SK-N-SH (cell line): ENCODE measurements at regions not wholly inside any gene's neighbourhood (a gene's known extent, or its start where the extent isn't known, plus 50 kb on each side); places are given as distances from the start of the nearest gene placed in this dataset.

ENCODE experiments used
- CTCF ChIA-PET: fragments of 300-600, 350-600 bp; formaldehyde crosslinking; extraction: SDS; loops from one replicate; lab custom pipeline; 2021; lab: Yijun Ruan, JAX
- POLR2A ChIA-PET: fragments of 350-600 bp; sonication (Branson Sonifier 250); formaldehyde crosslinking; extraction: SDS; loops from one replicate; lab custom pipeline; 2020; ENCODE audit warnings: antibody characterized with exemption, inconsistent platforms; lab: Yijun Ruan, JAX
- DNase-seq: peaks from one replicate; pipeline ENCODE4 v3.0.0; 2012
- H2AFZ ChIP-seq: fragments of 200-600 bp; sonication (generic); 2 replicates; pipeline ENCODE4 v1.8.1; 2016; ENCODE audit warnings: antibody characterized with exemption, mild to moderate bottlenecking, low read depth
- H3F3A ChIP-seq: fragments of 200-600 bp; sonication (generic); replicated peaks from 2 replicates; pipeline ENCODE3; 2016; ENCODE audit warnings: antibody characterized with exemption, mild to moderate bottlenecking; ENCODE audit not compliant: insufficient read depth
- H3K27ac ChIP-seq, 2 experiments: fragments of 200-500 bp in 1 of 2; fragments of 200-600 bp in 1 of 2; sonication (Bioruptor generic) in 1 of 2; sonication (generic), shearing (Covaris generic) in 1 of 2; 2 replicates each; pipeline versions ENCODE4 v1.5.1 to v1.6.1; 2014 to 2016; ENCODE audit warnings: low read depth in 2 of 2, inconsistent platforms in 1 of 2, low read length in 1 of 2, mild to moderate bottlenecking in 1 of 2, mixed read lengths in 1 of 2
- H3K27me3 ChIP-seq: fragments of 200-600 bp; sonication (generic), shearing (Covaris generic); 2 replicates; pipeline ENCODE4 v1.6.1; 2016; ENCODE audit warnings: mixed run types; ENCODE audit not compliant: insufficient read depth
- H3K36me3 ChIP-seq, 2 experiments: fragments of 200-500 bp in 1 of 2; fragments of 200-600 bp in 1 of 2; sonication (Bioruptor generic) in 1 of 2; sonication (generic) in 1 of 2; replicated peaks in 1 of 2; 2 replicates each; pipeline versions ENCODE3 to v1.5.1; 2014 to 2016; ENCODE audit warnings: low read length in 1 of 2, mild to moderate bottlenecking in 1 of 2; ENCODE audit not compliant: insufficient read depth in 2 of 2, control insufficient read depth in 1 of 2
- H3K4me1 ChIP-seq, 2 experiments: fragments of 200-500 bp in 1 of 2; fragments of 200-600 bp in 1 of 2; sonication (Bioruptor generic) in 1 of 2; sonication (generic), shearing (Covaris generic) in 1 of 2; 2 replicates each; pipeline versions ENCODE4 v1.5.1 to v1.6.1; 2014 to 2016; ENCODE audit warnings: low read depth in 1 of 2, low read length in 1 of 2, mixed run types in 1 of 2; ENCODE audit not compliant: insufficient read depth in 2 of 2, control insufficient read depth in 1 of 2
- H3K4me2 ChIP-seq: fragments of 200-600 bp; sonication (generic), shearing (Covaris generic); 2 replicates; pipeline ENCODE4 v1.6.1; 2017; ENCODE audit warnings: mixed run types
- H3K4me3 ChIP-seq, 2 experiments: fragments of 200-500 bp in 1 of 2; fragments of 200-600 bp in 1 of 2; sonication (Bioruptor generic) in 1 of 2; sonication (generic), shearing (Covaris generic) in 1 of 2; 2 replicates each; pipeline versions ENCODE4 v1.5.1 to v1.8.1; 2014 to 2016; ENCODE audit warnings: low read depth in 2 of 2, inconsistent platforms in 1 of 2, low read length in 1 of 2, mild to moderate bottlenecking in 1 of 2, mixed read lengths in 1 of 2, moderate library complexity in 1 of 2
- H3K79me2 ChIP-seq: fragments of 200-600 bp; sonication (generic); 2 replicates; pipeline ENCODE4 v1.8.1; 2017; ENCODE audit warnings: mild to moderate bottlenecking; ENCODE audit not compliant: insufficient read depth
- H3K9ac ChIP-seq: fragments of 200-600 bp; sonication (generic); 2 replicates; pipeline ENCODE4 v1.6.1; 2017; ENCODE audit warnings: mixed run types
- H3K9me2 ChIP-seq: fragments of 200-600 bp; sonication (generic); 2 replicates; pipeline ENCODE4 v1.6.1; 2017; ENCODE audit warnings: mixed run types
- H3K9me3 ChIP-seq: fragments of 200-600 bp; sonication (generic); 2 replicates; pipeline ENCODE4 v1.6.1; 2017; ENCODE audit warnings: mixed run types, mild to moderate bottlenecking, moderate library complexity
- H4K20me1 ChIP-seq: fragments of 200-600 bp; sonication (generic); 2 replicates; pipeline ENCODE4 v1.6.1; 2017; ENCODE audit warnings: mild to moderate bottlenecking, mixed run types; ENCODE audit not compliant: insufficient read depth
- CHD2 ChIP-seq: fragments of 150-350 bp; IDR thresholded peaks from 2 replicates; pipeline ENCODE4 v1.6.1; 2018; ENCODE audit warnings: low read length; ENCODE audit not compliant: partially characterized antibody
- EP300 ChIP-seq, 2 experiments: IDR thresholded peaks; 2 replicates each; pipeline versions ENCODE4 v1.4.0 to v1.6.1; 2012; ENCODE audit warnings: borderline replicate concordance in 1 of 2, low read depth in 1 of 2, low read length in 1 of 2
- FOSL2 ChIP-seq: IDR thresholded peaks from 2 replicates; pipeline ENCODE4 v1.4.0; 2012; ENCODE audit warnings: low read depth, mild to moderate bottlenecking, moderate library complexity, borderline replicate concordance
- FOXJ3 ChIP-seq: sonication (generic); formaldehyde crosslinking; IDR thresholded peaks from 2 replicates; pipeline ENCODE4 v1.5.1; 2020; ENCODE audit warnings: mild to moderate bottlenecking, missing genetic modification reagents
- FOXM1 ChIP-seq: IDR thresholded peaks from 2 replicates; pipeline ENCODE4 v1.4.0; 2012; ENCODE audit warnings: low read depth, mild to moderate bottlenecking
- GABPA ChIP-seq: IDR thresholded peaks from 2 replicates; pipeline ENCODE4 v1.4.0; 2012; ENCODE audit warnings: low read depth, mild to moderate bottlenecking
- JUND ChIP-seq: IDR thresholded peaks from 2 replicates; pipeline ENCODE4 v1.4.0; 2012
- MXI1 ChIP-seq: IDR thresholded peaks from 2 replicates; pipeline ENCODE4 v1.6.1; 2012; ENCODE audit warnings: mild to moderate bottlenecking, low read depth, low read length, improper control_type of control experiment
- NRF1 ChIP-seq: IDR thresholded peaks from 2 replicates; pipeline ENCODE4 v1.6.1; 2012; ENCODE audit warnings: low read depth, mild to moderate bottlenecking, low read length
- POLR2AphosphoS5 ChIP-seq: IDR thresholded peaks from 2 replicates; pipeline ENCODE4 v1.6.1; 2012; ENCODE audit warnings: low read depth, low read length
- RAD21 ChIP-seq: IDR thresholded peaks from 2 replicates; pipeline ENCODE4 v1.6.1; 2012; ENCODE audit warnings: mild to moderate bottlenecking, low read length
- RFX5 ChIP-seq: IDR thresholded peaks from 2 replicates; pipeline ENCODE4 v1.6.1; 2012; ENCODE audit warnings: mild to moderate bottlenecking, improper control_type of control experiment, low read length
- SIN3A ChIP-seq: IDR thresholded peaks from 2 replicates; pipeline ENCODE4 v1.6.1; 2012; ENCODE audit warnings: low read depth, mild to moderate bottlenecking, low read length, moderate library complexity, borderline replicate concordance
- TAF1 ChIP-seq: IDR thresholded peaks from 2 replicates; pipeline ENCODE4 v1.6.1; 2012; ENCODE audit warnings: low read depth, mild to moderate bottlenecking, low read length, moderate library complexity, borderline replicate concordance
- TEAD4 ChIP-seq: IDR thresholded peaks from 2 replicates; pipeline ENCODE4 v1.4.0; 2012; ENCODE audit warnings: mild to moderate bottlenecking, borderline replicate concordance; ENCODE audit not compliant: insufficient read depth
- USF1 ChIP-seq: IDR thresholded peaks from 2 replicates; pipeline ENCODE4 v1.4.0; 2012; ENCODE audit warnings: low read depth, borderline replicate concordance
- ZBTB33 ChIP-seq: IDR thresholded peaks from 2 replicates; pipeline ENCODE4 v1.4.0; 2012; ENCODE audit warnings: low read depth, borderline replicate concordance
- WGBS: methylation state at CpG from one replicate; pipeline ENCODE4 v1.1.6; 2017; ENCODE audit warnings: low lambda C conversion rate; 5-methylcytosine and 5-hydroxymethylcytosine counted together

GRCh38 chr1:237976331-237976730 lies 85.6 kb upstream of the ZP4 start:
- Histone ChIP-seq H3K9ac (no peak overlapping the region), H3K27ac (no peak overlapping the region), H3K4me3 (no peak overlapping the region), H3K9me3 (no peaks in the 10 kb centered on the region), H3K79me2 (no peaks in the 10 kb centered on the region), H3K4me2 (no peak overlapping the region), H3K36me3 (no peaks in the 10 kb centered on the region), H4K20me1 (no peaks in the 10 kb centered on the region), H3K27me3 (no peaks in the 10 kb centered on the region), H2AFZ (no peak overlapping the region), H3F3A (no peaks in the 10 kb centered on the region), H3K4me1 (peaks cover 0 to 21% of the 10 kb centered on the region in 2 experiments; a peak in 2 of 4 replicates), H3K9me2 (no peaks in the 10 kb centered on the region)
- TF ChIP-seq RFX5 (no peak), JUND (no peak), FOXM1 (no peak), MXI1 (no peak), GABPA (no peak), TAF1 (no peak)
- no peak for DNase-seq
- WGBS, result 29% methylated on average over 1 of the region's 1 CpG
- ChIA-PET CTCF (no interaction called here), POLR2A (no interaction called here)

- H3K4me1 ChIP-seq, result peaks cover 0 to 21% of the 10 kb centered on the region in 2 experiments; a peak in 2 of 4 replicates
- no peaks in the 10 kb centered on the region for H3K9me3 ChIP-seq
- H3K9me2 ChIP-seq, result no peaks in the 10 kb centered on the region
- no peak overlapping the region for H3K9ac ChIP-seq
- POLR2A ChIA-PET, result no interaction called here
- H3K79me2 ChIP-seq, result no peaks in the 10 kb centered on the region
- no peak for DNase-seq
- no peaks in the 10 kb centered on the region for H4K20me1 ChIP-seq
- H3K27ac ChIP-seq, result no peak overlapping the region
- H2AFZ ChIP-seq, result no peak overlapping the region
- TF ChIP-seq JUND (no peak), SIN3A (no peak), NRF1 (no peak), ZBTB33 (no peak), FOXM1 (no peak)
- CTCF ChIA-PET, result no interaction called here
- no peaks in the 10 kb centered on the region for H3K27me3 ChIP-seq
- H3F3A ChIP-seq, result no peaks in the 10 kb centered on the region
- 29% methylated on average over 1 of the region's 1 CpG for WGBS
- no peak overlapping the region for H3K4me3 ChIP-seq
- no peak overlapping the region for H3K4me2 ChIP-seq
- H3K36me3 ChIP-seq, result no peaks in the 10 kb centered on the region
Measured at GRCh38 chr1:237975903-237976302, 85.2 kb upstream of the ZP4 start.

- peaks cover 0 to 20% of the 10 kb centered on the region in 2 experiments; a peak in 2 of 4 replicates for H3K4me1 ChIP-seq
- H3K36me3 ChIP-seq, result no peaks in the 10 kb centered on the region
- no peaks in the 10 kb centered on the region for H3K9me2 ChIP-seq
- H3K27ac ChIP-seq, result no peak overlapping the region
- ChIA-PET POLR2A (no interaction called here), CTCF (no interaction called here)
- DNase-seq, result no peak
- H3K4me2 ChIP-seq, result no peak overlapping the region
- H2AFZ ChIP-seq, result no peak overlapping the region
- no peaks in the 10 kb centered on the region for H4K20me1 ChIP-seq
- H3K9ac ChIP-seq, result no peak overlapping the region
- H3K9me3 ChIP-seq, result no peaks in the 10 kb centered on the region
- H3K4me3 ChIP-seq, result no peak overlapping the region
- no peaks in the 10 kb centered on the region for H3K79me2 ChIP-seq
- no peaks in the 10 kb centered on the region for H3F3A ChIP-seq
- TF ChIP-seq FOXJ3 (CRISPR knock-in tag), result no peak
- TF ChIP-seq TAF1, result no peak
- TF ChIP-seq CHD2, result no peak
- TF ChIP-seq GABPA, result no peak
- TF ChIP-seq EP300 (IDR thresholded peaks at IDR 0.05; ENCODE audit: borderline replicate concordance in 1 of 2, low read depth in 1 of 2, low read length in 1 of 2), result no peak
- TF ChIP-seq FOSL2, result no peak
- TF ChIP-seq TEAD4, result no peak
- no peak for TF ChIP-seq MXI1
- no peak for TF ChIP-seq NRF1
- TF ChIP-seq POLR2AphosphoS5, result no peak
- no peak for TF ChIP-seq FOXM1
- TF ChIP-seq USF1, result no peak
- no peak for TF ChIP-seq RAD21
- H3K27me3 ChIP-seq, result no peaks in the 10 kb centered on the region
Measured at GRCh38 chr1:237975376-237975775, 84.7 kb upstream of the ZP4 start.
